ENCODE measurements at regions not wholly inside any gene's neighbourhood (a gene's known extent, or its start where the extent isn't known, plus 50 kb on each side); places are given as distances from the start of the nearest gene placed in this dataset.

GRCh38 chr5:6110441-6111005 lies 267.8 kb downstream of the MED10 start:
- TF ChIP-seq CTCF (IDR thresholded peaks at IDR 0.05) (no peak), POLR2A (IDR thresholded peaks at IDR 0.05) (no peak)

Data from Peyer's patch (tissue), 4 donors.